NCI-H2196 treated with DMSO at 0.1 percent for 48 hours (cell line): ENCODE measurements at regions not wholly inside any gene's neighbourhood (a gene's known extent, or its start where the extent isn't known, plus 50 kb on each side); places are given as distances from the start of the nearest gene placed in this dataset.
"Not testable (repeated sequence)": the region's sequence is repeated elsewhere in the genome, so short reads cannot be mapped to it uniquely, and the experiment has no call there.

Experiments
- DNase-seq: peaks from one replicate; lab custom pipeline; 2025; ENCODE audit not compliant: unreplicated experiment; lab: John Stamatoyannopoulos, UW

GRCh38 chr14:57061009-57061711, 207.5 kb downstream of the EXOC5 start:
- no peak for DNase-seq

GRCh38 chr14:57060276-57060955, 208.3 kb downstream of the EXOC5 start:
- DNase-seq: no peak

- DNase-seq: peak; percentile 33
Observed at GRCh38 chr14:57058319-57058718, 210.4 kb downstream of the EXOC5 start.

GRCh38 chr14:57057803-57058202, 210.9 kb downstream of the EXOC5 start:
- DNase-seq: peak; percentile 64

- DNase-seq: not testable (repeated sequence)
Observed at GRCh38 chr14:57056522-57056921, 212.2 kb downstream of the EXOC5 start.

- no peak for DNase-seq
Observed at GRCh38 chr14:57052705-57053302, 215.9 kb downstream of the EXOC5 start.

- no peak for DNase-seq
Observed at GRCh38 chr14:57051633-57052032, 217.1 kb downstream of the EXOC5 start.

GRCh38 chr14:57049848-57050247, 218.9 kb downstream of the EXOC5 start:
- DNase-seq: no peak

GRCh38 chr14:57046175-57046574, 222.5 kb downstream of the EXOC5 start:
- DNase-seq: no peak

- DNase-seq: not testable (repeated sequence)
Observed at GRCh38 chr14:57044101-57044973, 224.4 kb downstream of the EXOC5 start.

- no peak for DNase-seq
Observed at GRCh38 chr14:57038689-57039088, 228.4 kb upstream of the OTX2 start.

GRCh38 chr14:57031474-57031873, 221.2 kb upstream of the OTX2 start:
- DNase-seq: no peak

- DNase-seq: no peak
Observed at GRCh38 chr14:57029620-57030253, 219.5 kb upstream of the OTX2 start.

- no peak for DNase-seq
Observed at GRCh38 chr14:57025456-57025855, 215.2 kb upstream of the OTX2 start.

GRCh38 chr14:57022608-57023007, 212.3 kb upstream of the OTX2 start:
- no peak for DNase-seq

GRCh38 chr14:57018065-57018464, 207.8 kb upstream of the OTX2 start:
- peak; percentile 18 for DNase-seq

GRCh38 chr14:57013987-57014386, 203.7 kb upstream of the OTX2 start:
- DNase-seq: no peak

- peak; percentile 13 for DNase-seq
Observed at GRCh38 chr14:57009585-57010515, 199.6 kb upstream of the OTX2 start.

- no peak for DNase-seq
Observed at GRCh38 chr14:57008534-57008933, 198.3 kb upstream of the OTX2 start.

GRCh38 chr14:56998728-56999127, 188.4 kb upstream of the OTX2 start:
- DNase-seq: no peak
